ENCODE measurements at regions not wholly inside any gene's neighbourhood (a gene's known extent, or its start where the extent isn't known, plus 50 kb on each side); places are given as distances from the start of the nearest gene placed in this dataset.

GRCh38 chr3:194824100-194824499 lies 138.4 kb downstream of the FAM43A start:
- no peak for TF ChIP-seq CTCF (IDR thresholded peaks at IDR 0.05)
- ATAC-seq (no peak), DNase-seq (no peak), FAIRE-seq (no peak)
- no peaks in the 10 kb centered on the region for H3K27me3 ChIP-seq
- no peaks in the 10 kb centered on the region for H3K9me3 ChIP-seq
- 55 to 75% methylated on average over 4 of the region's 4 CpGs for WGBS, 2 donors
- H3K36me3 ChIP-seq, result no peaks in the 10 kb centered on the region
- H3K4me1 ChIP-seq, result no peaks in the 10 kb centered on the region
- no peak overlapping the region for H3K27ac ChIP-seq
- no peak overlapping the region for H3K4me3 ChIP-seq
- intact Hi-C loops (cut with DNase I), result no loop called here

- Histone ChIP-seq H3K4me1 (no peaks in the 10 kb centered on the region), H3K27ac (no peak overlapping the region), H3K36me3 (no peaks in the 10 kb centered on the region), H3K9me3 (no peaks in the 10 kb centered on the region), H3K27me3 (no peaks in the 10 kb centered on the region), H3K4me3 (no peak overlapping the region)
- no peak for TF ChIP-seq CTCF (IDR thresholded peaks at IDR 0.05)
- WGBS, 2 donors, result 75 to 79% methylated on average over 15 of the region's 15 CpGs
- intact Hi-C loops (cut with DNase I), result no loop called here
- ATAC-seq (no peak), DNase-seq (no peak), FAIRE-seq (no peak)
Measured at GRCh38 chr3:194824701-194825111, 139.0 kb downstream of the FAM43A start.

GRCh38 chr3:194826594-194826993 lies 140.9 kb downstream of the FAM43A start:
- 80 to 85% methylated on average over 6 of the region's 6 CpGs for WGBS, 2 donors
- Histone ChIP-seq H3K4me3 (no peak overlapping the region), H3K9me3 (no peaks in the 10 kb centered on the region), H3K4me1 (no peaks in the 10 kb centered on the region), H3K27me3 (no peaks in the 10 kb centered on the region), H3K27ac (no peak overlapping the region), H3K36me3 (no peaks in the 10 kb centered on the region)
- intact Hi-C loops (cut with DNase I), result no loop called here
- no peak for TF ChIP-seq CTCF (IDR thresholded peaks at IDR 0.05)
- ATAC-seq, result no peak
- no peak for DNase-seq
- FAIRE-seq, result no peak

- FAIRE-seq, result no peak
- 69 to 86% methylated on average over 1 of the region's 1 CpG for WGBS, 2 donors
Measured at GRCh38 chr3:194827486-194827885, 141.8 kb downstream of the FAM43A start.

GRCh38 chr3:194828116-194828515 lies 142.4 kb downstream of the FAM43A start:
- TF ChIP-seq CTCF (IDR thresholded peaks at IDR 0.05), result no peak
- no peaks in the 10 kb centered on the region for H3K36me3 ChIP-seq
- no peak for FAIRE-seq
- intact Hi-C loops (cut with DNase I), result no loop called here
- H3K27me3 ChIP-seq, result no peaks in the 10 kb centered on the region
- H3K4me1 ChIP-seq, result no peaks in the 10 kb centered on the region
- no peak for DNase-seq
- no peak overlapping the region for H3K4me3 ChIP-seq
- ATAC-seq, result no peak
- H3K9me3 ChIP-seq, result no peaks in the 10 kb centered on the region
- no peak overlapping the region for H3K27ac ChIP-seq
- WGBS, 2 donors, result 74 to 78% methylated on average over 6 of the region's 6 CpGs

More at GRCh38 chr3:194827486-194827885, 141.8 kb downstream of the FAM43A start:
- no peak for ATAC-seq
- no peak for TF ChIP-seq CTCF (IDR thresholded peaks at IDR 0.05)
- Histone ChIP-seq H3K4me1 (no peaks in the 10 kb centered on the region), H3K27me3 (no peaks in the 10 kb centered on the region), H3K4me3 (no peak overlapping the region), H3K9me3 (no peaks in the 10 kb centered on the region), H3K36me3 (no peaks in the 10 kb centered on the region), H3K27ac (no peak overlapping the region)
- DNase-seq, result no peak
- intact Hi-C loops (cut with DNase I), result no loop called here
